HG03432 (cell line): ENCODE measurements at regions not wholly inside any gene's neighbourhood (a gene's known extent, or its start where the extent isn't known, plus 50 kb on each side); places are given as distances from the start of the nearest gene placed in this dataset.
A peak's percentile ranks its signal among the peaks of the same experiment; 100 is the strongest.

ENCODE experiments used
- ATAC-seq: cut with Tn5 transposase; IDR thresholded peaks from one replicate; pipeline ENCODE4 v1.9.1; 2021; ENCODE audit warnings: mild to moderate bottlenecking, moderate library complexity; ENCODE audit not compliant: unreplicated experiment

- ATAC-seq: no peak
Measured at GRCh38 chr9:19600538-19600937, 188.3 kb downstream of the SLC24A2 start.

GRCh38 chr9:19598722-19599121, 189.9 kb downstream of the ACER2 start:
- no peak for ATAC-seq

DNA sequence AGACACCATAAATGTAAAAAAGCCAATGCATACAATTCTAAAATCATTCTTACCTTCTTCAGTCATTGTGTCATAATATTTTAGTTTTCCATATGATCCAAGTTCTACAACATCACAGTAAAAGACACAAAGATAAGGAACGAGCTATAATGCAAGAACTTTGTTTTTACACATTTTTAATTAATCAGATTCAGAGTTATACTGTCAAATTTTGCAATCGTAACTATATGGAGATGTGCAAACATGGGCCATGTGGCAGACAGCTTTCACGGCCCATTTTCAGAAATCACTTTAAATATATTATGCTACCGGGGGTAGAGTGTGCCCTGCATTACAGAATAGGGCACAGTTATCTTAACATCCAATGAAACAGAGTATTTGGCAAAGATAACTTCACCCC, 188.4 kb downstream of the ACER2 start:
- no peak for ATAC-seq

DNA sequence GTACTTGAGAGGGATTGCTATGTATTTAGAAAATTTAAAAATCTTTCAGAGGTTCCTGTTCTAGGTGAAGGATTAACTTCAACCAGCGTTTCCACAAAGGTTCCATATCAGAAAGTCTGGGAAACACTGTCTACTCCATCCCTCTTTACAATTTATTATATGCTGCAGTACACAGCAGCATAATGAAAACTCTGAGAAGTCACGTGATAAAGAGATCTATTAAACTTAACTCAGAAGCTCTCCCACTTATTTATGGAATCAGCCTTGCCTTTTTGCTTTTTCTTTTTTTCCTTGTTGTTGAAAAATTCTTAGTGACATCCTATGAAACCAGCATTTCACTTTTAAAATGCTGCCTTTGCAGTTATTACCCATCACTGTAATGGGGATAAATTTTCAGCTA, 186.2 kb downstream of the ACER2 start:
- no peak for ATAC-seq

DNA sequence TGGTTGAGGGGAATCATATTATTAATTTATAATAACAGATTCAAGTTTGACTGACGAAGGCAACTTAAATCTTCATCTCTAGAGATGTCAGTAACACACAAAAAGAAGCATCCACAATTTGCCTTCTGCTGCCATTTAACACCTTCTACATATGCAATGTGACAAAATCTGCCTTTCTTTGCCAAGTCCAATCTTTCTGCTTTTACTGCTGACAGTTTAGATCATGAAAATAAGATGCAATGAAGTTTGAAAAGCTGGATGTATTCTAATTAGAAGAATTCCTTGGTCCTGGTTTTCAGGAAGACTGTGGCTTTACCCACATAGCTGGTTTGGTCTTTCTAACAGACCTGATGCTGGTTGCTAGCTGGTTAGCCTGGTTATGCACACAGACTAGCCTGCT, 178.9 kb downstream of the ACER2 start:
- no peak for ATAC-seq

GRCh38 chr9:19583890-19584289, 175.1 kb downstream of the ACER2 start:
- ATAC-seq: no peak

GRCh38 chr9:19577411-19577810, 168.6 kb downstream of the ACER2 start:
- no peak for ATAC-seq

DNA sequence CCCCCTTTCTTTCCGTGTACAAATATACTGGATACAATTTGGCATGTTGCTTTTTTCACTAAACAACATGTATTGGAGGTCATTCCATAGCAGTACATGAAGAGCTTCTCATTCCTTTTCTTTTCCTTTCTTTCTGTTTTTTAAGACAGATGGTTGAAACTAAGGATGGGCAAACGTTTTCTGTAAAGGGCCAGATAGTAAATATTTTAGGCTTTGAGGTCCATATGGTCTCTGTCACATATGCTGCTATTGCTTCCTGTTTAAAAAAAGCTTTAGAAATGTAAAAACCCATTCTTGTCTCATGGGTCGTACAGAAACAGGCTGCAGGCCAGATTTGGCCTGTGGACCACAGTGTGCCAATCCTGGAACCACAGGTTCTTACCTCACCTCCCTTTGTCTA, 160.1 kb downstream of the ACER2 start:
- ATAC-seq: no peak

DNA sequence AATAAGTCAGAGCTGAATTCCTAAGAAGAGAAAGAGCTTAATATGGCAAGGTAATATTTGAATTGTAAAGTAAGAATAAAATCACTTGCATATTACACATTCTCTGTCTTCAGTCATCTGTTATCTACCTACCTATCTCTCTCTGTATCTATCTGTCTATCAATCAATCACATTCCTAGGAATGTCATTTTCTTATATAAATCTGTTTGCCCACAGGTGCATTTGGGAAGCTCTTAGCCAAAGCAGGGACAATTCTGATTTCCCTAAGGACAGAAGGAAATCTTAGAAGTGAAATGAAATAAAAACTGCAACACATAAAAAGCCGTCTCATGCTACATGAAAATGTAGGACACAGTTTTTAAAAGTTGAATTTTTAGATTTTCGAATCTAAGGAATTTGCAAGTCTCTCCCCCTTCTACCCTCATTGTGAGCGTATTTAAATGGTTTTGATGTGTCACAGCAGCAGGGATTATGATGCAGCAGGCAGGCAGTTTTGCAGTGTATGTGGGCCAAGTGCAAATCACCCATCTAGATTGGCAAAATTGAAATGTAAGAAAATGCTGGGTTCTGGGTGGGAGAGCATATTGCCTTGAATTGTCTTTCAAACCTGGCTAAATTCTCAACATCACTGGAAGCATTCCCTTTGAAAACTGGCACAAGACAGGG, 155.7 kb downstream of the ACER2 start:
- ATAC-seq: no peak

DNA sequence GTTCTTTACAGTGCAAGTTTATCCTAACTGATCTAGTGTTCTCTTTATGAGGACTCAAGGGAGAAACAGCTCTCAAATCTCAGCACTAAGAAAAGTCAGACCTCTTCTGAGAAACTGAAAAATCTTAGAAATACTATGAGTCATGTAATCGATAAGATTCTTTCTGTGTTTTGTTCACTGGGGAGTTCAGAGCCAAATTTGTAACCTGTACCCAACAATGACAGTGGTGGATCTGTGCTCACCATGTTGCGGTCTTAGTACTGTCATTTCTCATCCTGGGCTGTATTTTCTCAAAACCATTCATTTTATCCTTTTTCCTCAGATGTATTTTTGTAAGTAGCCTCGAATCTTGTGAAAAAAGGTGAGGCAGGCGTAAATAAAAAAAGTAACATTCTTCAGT, 146.4 kb downstream of the ACER2 start:
- ATAC-seq: no peak

DNA sequence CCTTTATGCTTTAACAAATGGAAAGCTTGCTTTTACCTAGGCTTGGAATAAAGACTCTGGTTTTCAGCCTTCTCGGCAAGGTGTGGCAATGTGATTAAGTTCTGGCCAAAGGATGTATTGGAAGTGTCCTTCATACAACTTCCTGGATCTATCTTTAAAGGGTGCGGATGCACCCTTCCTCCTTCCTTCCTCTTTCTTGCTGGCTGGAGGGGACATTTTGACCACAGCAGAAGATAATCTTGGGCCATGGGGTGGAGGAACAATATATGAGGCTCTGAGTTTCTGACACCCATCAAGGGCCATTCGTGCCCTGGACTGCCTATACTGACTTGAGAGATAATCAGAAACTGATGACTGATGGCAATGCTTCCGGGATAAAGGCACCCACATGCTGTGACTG, 145.7 kb downstream of the ACER2 start:
- ATAC-seq: no peak

DNA sequence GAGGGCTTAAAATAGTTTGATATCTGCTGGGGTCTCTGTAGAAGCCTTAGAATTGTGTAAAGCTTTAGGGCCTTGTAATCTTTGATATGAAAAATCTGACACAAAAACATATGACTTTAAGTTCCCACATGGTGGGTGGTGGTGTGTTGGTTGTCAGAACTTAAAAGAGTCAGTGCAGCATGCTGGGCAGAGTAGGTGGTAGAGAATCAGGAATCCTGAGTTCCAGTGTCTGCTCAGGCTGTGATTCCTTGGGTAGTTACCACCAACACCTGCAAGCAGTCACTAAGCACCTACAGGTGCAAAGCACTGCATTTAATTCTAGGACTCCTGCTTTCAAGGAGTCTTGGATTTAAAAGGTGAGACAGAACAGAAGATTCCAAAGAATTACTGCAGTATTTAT, 144.6 kb downstream of the ACER2 start:
- ATAC-seq: no peak

GRCh38 chr9:19552282-19553105, 143.7 kb downstream of the ACER2 start:
- no peak for ATAC-seq

DNA sequence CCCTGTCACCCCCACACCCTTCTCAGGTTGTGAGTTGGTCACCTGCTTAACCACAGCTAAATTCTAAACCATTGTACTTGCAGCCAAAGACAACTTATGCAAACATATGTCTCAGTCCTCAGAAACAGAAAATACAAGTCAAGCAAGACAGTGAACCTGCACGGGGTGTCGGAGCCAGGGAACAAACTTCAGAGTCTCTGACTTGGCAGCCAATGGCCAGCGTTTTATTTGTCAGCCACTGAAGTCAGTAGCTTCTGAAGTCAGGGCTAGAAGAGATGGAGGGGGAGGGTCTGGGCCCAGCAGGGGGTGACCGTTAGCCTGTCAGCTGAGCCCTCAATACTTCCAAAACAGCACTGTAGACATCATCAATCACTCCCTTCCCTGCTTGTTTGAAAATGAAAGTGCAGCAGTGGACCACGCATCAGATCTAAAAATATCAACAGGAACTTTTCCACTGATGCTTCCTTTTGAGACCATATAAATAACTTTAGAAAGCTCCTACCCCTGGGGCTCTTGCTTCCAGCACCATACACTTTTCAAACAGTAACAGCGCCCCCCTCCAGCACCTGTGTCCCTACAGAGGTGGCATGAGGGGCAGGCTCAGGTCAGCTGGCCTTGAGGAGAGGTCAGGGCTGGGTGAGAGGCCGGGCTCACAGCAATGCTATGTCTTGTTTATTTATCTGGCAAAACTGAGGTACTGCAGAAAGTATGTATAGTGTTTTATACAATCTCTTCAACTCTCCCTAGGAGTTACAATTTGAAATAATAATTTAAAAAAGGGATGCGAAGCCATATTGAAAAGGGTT, 142.5 kb downstream of the ACER2 start:
- peak; percentile 68 for ATAC-seq

GRCh38 chr9:19550009-19550408, 141.2 kb downstream of the ACER2 start:
- ATAC-seq: no peak

GRCh38 chr9:19533373-19533772, 124.6 kb downstream of the ACER2 start:
- no peak for ATAC-seq

DNA sequence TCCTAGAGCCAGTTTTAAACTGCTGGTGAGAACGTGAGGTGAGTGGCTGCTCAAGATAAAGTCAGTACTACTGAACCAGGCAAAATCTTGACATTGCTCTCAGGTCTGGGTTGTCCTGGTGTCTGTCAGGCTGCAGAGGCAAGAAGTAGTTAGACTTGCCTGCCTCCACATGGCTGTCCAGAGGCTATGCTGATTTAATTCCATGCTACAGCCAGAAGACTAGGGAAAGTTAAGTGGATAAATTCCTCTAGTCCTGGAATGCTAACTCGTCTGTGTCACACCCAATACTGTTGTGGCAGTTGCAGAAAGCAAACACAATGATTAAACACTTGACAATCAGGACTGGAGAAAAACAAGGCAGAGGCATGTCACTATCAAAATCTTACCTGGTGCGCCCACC, 118.9 kb downstream of the ACER2 start:
- no peak for ATAC-seq

DNA sequence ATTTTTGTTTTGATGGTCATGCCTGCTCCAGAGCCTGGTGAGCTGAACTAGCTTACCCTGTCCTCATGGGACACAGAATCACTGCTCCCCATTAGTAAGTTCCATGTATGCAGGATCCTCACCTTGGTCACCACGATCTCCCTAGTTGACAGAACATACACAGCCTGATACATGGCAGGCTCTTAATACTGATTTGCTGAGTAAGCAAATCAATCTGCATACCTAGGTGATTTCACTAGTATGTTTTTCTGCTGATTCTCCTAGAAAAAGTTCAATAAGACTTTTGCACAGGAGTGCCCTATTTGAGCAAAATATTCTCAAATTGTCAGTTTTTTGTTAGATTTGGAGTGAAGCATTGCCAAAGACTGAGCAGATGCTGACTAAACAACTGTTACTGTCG, 113.7 kb downstream of the ACER2 start:
- ATAC-seq: no peak

GRCh38 chr9:19521205-19521604, 112.4 kb downstream of the ACER2 start:
- ATAC-seq: no peak

- ATAC-seq: no peak
Measured at GRCh38 chr9:19517202-19517942, 108.6 kb downstream of the ACER2 start.

GRCh38 chr9:19516348-19516747, 107.5 kb downstream of the ACER2 start:
- ATAC-seq: no peak
